Activated CD4-positive, alpha-beta memory T cell treated with anti-CD3 and anti-CD28 coated beads for 36 hours (primary cell): ENCODE measurements at regions not wholly inside any gene's neighbourhood (a gene's known extent, or its start where the extent isn't known, plus 50 kb on each side); places are given as distances from the start of the nearest gene placed in this dataset.

Source experiments
- CTCF ChIA-PET: fragments of 350-600 bp; sonication (Branson Sonifier 250); formaldehyde crosslinking; loops from one replicate; lab custom pipeline; 2021; ENCODE audit warnings: antibody characterized with exemption, inconsistent platforms; lab: Charles Lee
- POLR2A ChIA-PET: fragments of 350-600 bp; sonication (Branson Sonifier 250); formaldehyde crosslinking; loops from one replicate; lab custom pipeline; 2021; ENCODE audit warnings: antibody characterized with exemption; lab: Charles Lee
- DNase-seq: peaks from one replicate; pipeline ENCODE4 v3.0.0-alpha.2; 2020
- H3K27ac Mint-ChIP-seq: one replicate; pipeline ENCODE4 v1.8.0; 2021; ENCODE audit warnings: mixed read lengths
- H3K27me3 Mint-ChIP-seq: one replicate; pipeline ENCODE4 v1.8.0; 2021; ENCODE audit warnings: mixed read lengths
- H3K36me3 Mint-ChIP-seq: one replicate; pipeline ENCODE4 v1.8.0; 2021; ENCODE audit warnings: mixed read lengths
- H3K4me1 Mint-ChIP-seq: one replicate; pipeline ENCODE4 v1.8.0; 2021; ENCODE audit warnings: low read depth, mixed read lengths
- H3K4me3 Mint-ChIP-seq: one replicate; pipeline ENCODE4 v1.8.0; 2021; ENCODE audit warnings: mild to moderate bottlenecking, mixed read lengths
- H3K9me3 Mint-ChIP-seq: one replicate; pipeline ENCODE4 v1.8.0; 2021; ENCODE audit warnings: mixed read lengths
- intact Hi-C: fragments of 100-400 bp; cut with micrococcal nuclease; formaldehyde crosslinking; loops from one replicate; pipeline ENCODE4 v1.15.1; 2023

DNA sequence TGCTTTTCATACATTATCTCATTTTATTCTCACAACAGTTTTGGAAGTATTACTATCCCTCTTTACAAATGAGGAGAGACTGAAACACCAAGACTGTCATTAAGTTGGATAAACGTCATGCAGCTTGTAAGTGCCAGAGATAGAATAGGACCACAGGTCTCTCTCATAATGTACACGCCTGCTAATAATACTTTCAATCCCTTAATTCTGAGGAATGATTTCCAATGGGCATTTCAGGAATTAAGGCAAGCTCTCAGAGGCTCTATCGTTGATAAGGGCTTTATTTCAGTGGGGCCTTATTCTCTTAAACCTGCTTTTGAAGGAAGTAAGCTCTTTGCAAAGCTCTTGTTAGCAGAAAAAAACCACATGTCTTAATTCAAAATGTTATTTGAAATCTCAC lies 229.1 kb downstream of the NFKBIZ start:
- Mint-ChIP-seq H3K36me3 (no peaks in the 10 kb centered on the region), H3K4me1 (peaks cover 36% of the 10 kb centered on the region), H3K9me3 (no peaks in the 10 kb centered on the region), H3K27ac (no peak overlapping the region), H3K4me3 (no peak overlapping the region), H3K27me3 (no peaks in the 10 kb centered on the region)
- no peak for DNase-seq
- ChIA-PET POLR2A (no interaction called here), CTCF (interaction anchor here (1.2 kb wide), 1 partner anchor 275 kb away, joined by 3 read pairs; no protein-coding TSS in a partner anchor)
- intact Hi-C loops, result no loop called here

DNA sequence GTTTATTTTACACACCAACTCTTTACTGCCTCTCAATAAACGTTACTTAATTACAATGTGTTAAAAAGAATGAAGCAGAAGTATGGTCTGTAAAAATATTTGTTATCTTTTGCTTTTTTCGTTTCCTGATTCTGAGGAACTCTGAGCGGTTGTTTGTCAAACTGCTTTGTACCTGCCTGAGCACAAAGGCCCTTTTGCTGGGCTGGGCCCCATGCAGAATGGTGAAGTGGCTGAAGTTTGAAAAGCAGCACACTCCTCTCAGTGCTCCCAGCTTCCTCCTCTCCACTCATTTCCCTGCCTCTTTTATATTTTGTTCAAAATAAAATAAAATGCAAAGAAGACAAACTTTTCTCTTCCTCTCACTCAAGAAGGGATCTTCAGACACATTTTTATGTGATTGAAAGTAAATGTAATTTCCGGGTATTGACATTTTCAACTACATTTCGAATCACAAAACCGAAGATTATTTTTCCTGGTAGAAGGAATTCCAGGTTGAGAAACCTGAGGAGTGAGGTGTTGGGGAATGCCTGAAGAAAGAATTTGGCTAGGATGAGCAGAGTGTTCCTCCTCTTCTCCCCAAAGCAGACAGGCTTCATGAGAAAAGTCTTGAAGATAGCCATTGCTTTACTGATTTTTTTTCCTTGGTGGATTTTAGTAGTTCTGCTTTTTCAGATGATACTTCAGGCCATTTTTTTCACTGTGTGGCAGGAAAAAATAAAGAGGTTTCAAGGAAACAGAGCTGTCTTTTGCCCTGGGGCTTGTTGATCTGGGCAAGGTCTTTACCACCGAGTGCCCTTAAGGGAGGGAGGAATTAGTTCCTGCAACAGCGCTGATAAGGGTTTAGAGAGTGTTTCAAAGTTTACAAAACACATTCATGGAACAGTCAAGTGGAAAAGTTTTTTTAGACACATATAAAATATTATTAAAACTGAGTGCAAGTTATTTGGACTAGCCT lies 229.8 kb downstream of the NFKBIZ start:
- POLR2A ChIA-PET, result interaction anchor here (0.7 to 1.6 kb wide), 2 partner anchors 14 to 227 kb away, joined by 3 to 5 read pairs; no protein-coding TSS in a partner anchor
- DNase-seq, result peak; percentile 21
- no peaks in the 10 kb centered on the region for H3K9me3 Mint-ChIP-seq
- H3K4me1 Mint-ChIP-seq, result peaks cover 38% of the 10 kb centered on the region
- intact Hi-C loops, result no loop called here
- CTCF ChIA-PET, result interaction anchor here (1.2 kb wide), 1 partner anchor 276 kb away, joined by 3 read pairs; no protein-coding TSS in a partner anchor
- peaks cover 2% of the 10 kb centered on the region for H3K36me3 Mint-ChIP-seq
- peak overlapping the region; percentile 59 for H3K27ac Mint-ChIP-seq
- H3K4me3 Mint-ChIP-seq, result no peak overlapping the region
- no peaks in the 10 kb centered on the region for H3K27me3 Mint-ChIP-seq

DNA sequence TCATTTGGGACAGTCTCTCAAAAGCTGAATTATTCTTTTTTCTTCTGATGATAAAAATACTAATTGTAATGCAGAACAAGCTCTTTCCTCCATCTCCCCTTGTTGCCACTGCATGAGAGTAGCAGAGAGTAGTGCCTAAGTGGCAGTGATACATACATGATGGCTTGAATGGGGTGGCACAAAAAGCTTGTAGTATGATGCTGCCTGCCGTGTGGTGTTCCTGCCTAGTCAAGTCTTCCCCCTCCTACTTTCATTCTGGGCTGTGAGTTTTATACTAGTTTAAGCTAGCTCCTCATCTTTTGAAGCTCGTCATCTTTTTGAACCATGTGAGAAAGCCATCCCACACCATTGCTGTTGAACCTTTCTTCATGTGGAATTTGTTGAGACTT lies 230.5 kb downstream of the NFKBIZ start:
- ChIA-PET POLR2A (interaction anchor here (0.7 to 1.6 kb wide), 2 partner anchors 14 to 228 kb away, joined by 3 to 5 read pairs; no protein-coding TSS in a partner anchor), CTCF (no interaction called here)
- DNase-seq, result peak; percentile 38
- H3K4me3 Mint-ChIP-seq, result no peak overlapping the region
- intact Hi-C loops, result no loop called here
- H3K27ac Mint-ChIP-seq, result no peak overlapping the region
- peaks cover 41% of the 10 kb centered on the region for H3K4me1 Mint-ChIP-seq
- no peaks in the 10 kb centered on the region for H3K9me3 Mint-ChIP-seq
- H3K27me3 Mint-ChIP-seq, result no peaks in the 10 kb centered on the region
- H3K36me3 Mint-ChIP-seq, result peaks cover 2% of the 10 kb centered on the region

DNA sequence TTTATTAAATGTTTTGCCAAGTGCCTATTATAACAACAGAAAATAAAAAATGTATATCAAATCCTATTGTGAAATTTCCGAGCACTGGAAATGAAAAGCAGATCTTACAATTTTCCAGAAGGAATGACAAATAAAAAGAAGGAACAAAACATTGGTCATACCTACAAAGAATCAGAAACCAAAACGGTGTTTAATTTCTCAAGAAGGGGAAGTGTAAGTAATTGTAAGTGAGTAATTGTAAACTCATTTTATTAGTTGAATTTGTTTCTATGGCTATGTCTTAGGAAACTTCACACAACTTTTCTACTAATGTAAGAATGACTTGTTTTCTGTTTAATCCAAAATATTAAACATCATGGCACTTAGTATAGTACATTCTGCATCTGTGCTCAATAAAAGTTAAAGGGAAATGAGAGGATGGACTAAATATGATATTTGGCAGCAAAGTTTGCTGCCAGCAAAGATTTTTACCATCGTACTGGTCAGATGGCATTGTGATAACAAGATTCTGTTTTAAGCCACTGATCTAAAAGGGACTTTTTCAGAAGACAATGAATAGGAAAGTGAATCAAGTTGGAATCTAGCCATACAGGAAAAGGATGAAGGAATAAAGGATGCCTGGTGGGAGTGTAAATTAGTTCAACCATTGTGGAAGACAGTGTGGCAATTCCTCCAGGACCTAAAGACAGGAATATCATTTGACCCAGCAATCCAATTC lies 232.4 kb downstream of the NFKBIZ start:
- Mint-ChIP-seq H3K27me3 (no peaks in the 10 kb centered on the region), H3K4me1 (peaks cover 55% of the 10 kb centered on the region), H3K4me3 (no peak overlapping the region), H3K9me3 (no peaks in the 10 kb centered on the region), H3K36me3 (peaks cover 2% of the 10 kb centered on the region), H3K27ac (no peak overlapping the region)
- intact Hi-C loops, result no loop called here
- CTCF ChIA-PET, result no interaction called here
- no peak for DNase-seq
- POLR2A ChIA-PET, result no interaction called here

DNA sequence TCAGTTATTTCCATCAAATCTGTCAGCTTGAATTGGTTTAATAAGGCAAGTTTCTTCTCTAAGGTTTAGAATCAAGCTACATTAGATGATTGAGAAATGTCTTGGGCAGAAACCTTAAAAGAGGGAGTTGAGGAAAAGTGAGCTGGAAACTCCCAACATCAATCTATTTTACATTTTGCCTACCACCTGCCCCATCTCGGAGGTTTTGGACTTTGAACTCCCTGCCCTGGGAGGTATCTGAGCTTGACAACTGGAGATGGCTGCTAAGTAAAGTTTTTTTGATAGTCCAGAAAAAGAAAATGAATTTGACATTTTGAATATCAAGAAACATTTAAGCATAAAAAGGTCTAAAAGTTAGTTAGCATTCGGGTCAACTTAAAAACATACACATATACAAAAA lies 234.2 kb downstream of the NFKBIZ start:
- H3K9me3 Mint-ChIP-seq, result no peaks in the 10 kb centered on the region
- CTCF ChIA-PET, result interaction anchor here (1.1 to 1.6 kb wide), 3 partner anchors 10 to 254 kb away, joined by 3 to 6 read pairs (median 6); no protein-coding TSS in a partner anchor
- no peak overlapping the region for H3K27ac Mint-ChIP-seq
- POLR2A ChIA-PET, result interaction anchor here (0.8 kb wide), 1 partner anchor 31 kb away, joined by 3 read pairs; no protein-coding TSS in a partner anchor
- no peaks in the 10 kb centered on the region for H3K27me3 Mint-ChIP-seq
- peaks cover 55% of the 10 kb centered on the region for H3K4me1 Mint-ChIP-seq
- H3K36me3 Mint-ChIP-seq, result peaks cover 2% of the 10 kb centered on the region
- no peak overlapping the region for H3K4me3 Mint-ChIP-seq
- no peak for DNase-seq
- intact Hi-C loops, result no loop called here

DNA sequence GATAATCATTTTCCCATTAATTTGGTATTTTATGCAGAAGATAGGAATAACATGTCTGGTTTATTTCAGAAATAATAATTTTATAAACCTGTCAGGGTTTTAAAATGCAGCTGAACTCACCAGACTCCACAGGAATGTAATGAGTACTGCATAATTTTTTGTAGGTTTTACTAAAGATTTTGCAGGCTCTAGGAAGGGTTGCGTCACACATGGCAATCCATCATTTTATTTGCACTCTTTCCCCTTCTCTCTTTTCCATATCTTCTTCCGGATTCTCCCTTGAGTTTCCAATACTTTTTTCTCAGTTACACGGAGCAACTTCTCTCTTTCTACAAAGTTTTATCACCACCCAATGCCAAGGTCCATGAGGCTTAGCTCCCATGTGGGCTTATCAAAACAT lies 234.7 kb downstream of the NFKBIZ start:
- no peak overlapping the region for H3K27ac Mint-ChIP-seq
- CTCF ChIA-PET, result interaction anchor here (1.1 to 2.1 kb wide), 4 partner anchors 9 to 254 kb away, joined by 3 to 6 read pairs (median 6); no protein-coding TSS in a partner anchor
- H3K9me3 Mint-ChIP-seq, result no peaks in the 10 kb centered on the region
- H3K4me1 Mint-ChIP-seq, result peaks cover 50% of the 10 kb centered on the region
- POLR2A ChIA-PET, result interaction anchor here (1.6 kb wide), 1 partner anchor 9 kb away, joined by 5 read pairs; no protein-coding TSS in a partner anchor
- H3K36me3 Mint-ChIP-seq, result peaks cover 2% of the 10 kb centered on the region
- no peaks in the 10 kb centered on the region for H3K27me3 Mint-ChIP-seq
- intact Hi-C loops, result loop anchor here (2.0 kb wide), 5 partner anchors 15 to 233 kb away; no protein-coding TSS in a partner anchor
- no peak for DNase-seq
- H3K4me3 Mint-ChIP-seq, result no peak overlapping the region

DNA sequence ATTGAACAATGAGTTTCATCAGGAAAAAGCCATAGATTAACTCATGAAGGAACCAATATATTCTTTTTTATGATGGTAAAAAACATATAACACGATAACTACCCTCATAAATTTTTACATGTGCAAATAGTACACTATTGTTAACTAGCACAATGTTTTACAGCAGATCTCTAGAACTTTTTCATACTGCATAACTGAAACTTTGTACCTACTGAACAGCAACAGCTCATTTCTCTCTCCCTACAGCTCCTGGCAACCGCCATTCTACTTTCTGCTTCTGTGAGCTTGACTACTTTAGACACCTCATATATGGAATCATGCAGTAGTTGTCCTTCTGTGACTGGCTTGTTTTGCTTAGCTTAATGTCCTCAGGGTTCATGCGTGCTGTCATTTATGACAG lies 235.4 kb downstream of the NFKBIZ start:
- H3K4me1 Mint-ChIP-seq, result peaks cover 44% of the 10 kb centered on the region
- H3K27ac Mint-ChIP-seq, result no peak overlapping the region
- H3K9me3 Mint-ChIP-seq, result no peaks in the 10 kb centered on the region
- peaks cover 2% of the 10 kb centered on the region for H3K36me3 Mint-ChIP-seq
- H3K4me3 Mint-ChIP-seq, result no peak overlapping the region
- ChIA-PET POLR2A (interaction anchor here (0.7 to 2.8 kb wide), 4 partner anchors 9 to 235 kb away, joined by 3 to 15 read pairs (median 4); partner anchors contain the start of gene NFKBIZ), CTCF (interaction anchor here (1.5 to 2.1 kb wide), 4 partner anchors 8 to 255 kb away, joined by 6 read pairs; no protein-coding TSS in a partner anchor)
- peak; percentile 50 for DNase-seq
- intact Hi-C loops, result loop anchor here (1.0 to 2.0 kb wide), 8 partner anchors 9 to 257 kb away; no protein-coding TSS in a partner anchor
- no peaks in the 10 kb centered on the region for H3K27me3 Mint-ChIP-seq

DNA sequence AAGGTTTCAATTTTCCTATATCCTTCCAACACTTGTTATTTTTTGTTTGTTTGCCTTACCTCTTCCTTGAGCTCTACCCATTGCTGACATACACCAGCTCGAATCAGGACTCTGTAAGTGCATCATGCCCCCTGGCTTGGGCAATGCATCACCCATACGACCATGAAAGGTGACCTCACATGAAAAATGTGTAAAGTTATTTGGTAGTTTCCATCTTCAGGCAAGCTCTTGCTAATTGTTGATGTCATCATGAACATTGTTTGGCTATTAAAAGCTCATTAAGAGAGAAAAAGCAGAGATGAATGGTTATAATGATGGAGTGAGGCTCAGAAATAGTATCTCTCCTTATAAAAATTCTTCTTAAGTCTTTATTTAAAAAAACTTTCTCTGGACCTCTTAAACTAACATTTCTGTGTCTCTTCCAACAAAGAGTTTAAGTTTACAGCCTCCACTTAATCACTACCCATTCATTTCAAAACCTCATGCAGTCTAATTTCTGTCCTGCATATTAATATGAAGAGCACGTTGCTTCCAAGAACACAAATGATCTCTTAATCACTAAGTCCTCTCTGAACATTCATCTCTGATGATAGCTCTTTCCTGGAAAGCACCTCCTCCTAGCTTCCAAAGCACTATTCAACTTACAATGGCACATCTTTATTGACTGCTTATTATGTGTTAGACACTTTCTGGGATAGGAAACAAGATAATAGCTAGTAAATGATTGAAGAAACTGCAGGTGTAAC lies 236.3 kb downstream of the NFKBIZ start:
- Mint-ChIP-seq H3K4me3 (peak overlapping the region; percentile 0), H3K27me3 (no peaks in the 10 kb centered on the region), H3K27ac (peak overlapping the region; percentile 73), H3K9me3 (no peaks in the 10 kb centered on the region), H3K36me3 (peaks cover 2% of the 10 kb centered on the region), H3K4me1 (peaks cover 37% of the 10 kb centered on the region)
- intact Hi-C loops, result loop anchor here (1.0 to 2.0 kb wide), 9 partner anchors 8 to 258 kb away; no protein-coding TSS in a partner anchor
- DNase-seq, result peak; percentile 57
- POLR2A ChIA-PET, result interaction anchor here (0.6 to 2.8 kb wide), 6 partner anchors 8 to 258 kb away, joined by 3 to 15 read pairs (median 3); partner anchors contain the start of gene NFKBIZ
- CTCF ChIA-PET, result interaction anchor here (0.6 to 2.1 kb wide), 7 partner anchors 10 to 273 kb away, joined by 3 to 6 read pairs (median 4); no protein-coding TSS in a partner anchor

DNA sequence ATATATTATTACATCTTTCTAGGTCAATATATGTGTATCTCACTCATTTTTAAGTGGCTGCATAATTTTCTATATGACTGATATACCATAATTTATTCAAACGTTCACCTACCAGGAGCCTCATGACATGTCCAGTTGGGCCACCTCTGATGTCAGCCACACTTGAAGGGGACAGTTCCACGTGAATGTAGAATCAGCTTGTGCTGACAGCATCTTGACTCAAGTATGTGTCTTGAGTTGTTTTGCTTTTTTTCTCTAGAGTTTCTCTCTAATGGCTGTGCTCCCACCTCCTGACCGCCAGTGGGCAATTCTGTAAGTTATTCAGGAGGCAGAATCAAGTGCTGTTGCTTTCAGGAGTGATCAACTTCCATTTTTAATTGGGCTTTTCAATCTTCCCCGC lies 237.9 kb downstream of the NFKBIZ start:
- peaks cover 34% of the 10 kb centered on the region for H3K4me1 Mint-ChIP-seq
- ChIA-PET CTCF (interaction anchor here (1.1 to 1.4 kb wide), 2 partner anchors 284 to 285 kb away, joined by 3 to 4 read pairs; no protein-coding TSS in a partner anchor), POLR2A (interaction anchor here (2.8 kb wide), 1 partner anchor 238 kb away, joined by 15 read pairs; the partner anchor contains the start of gene NFKBIZ)
- intact Hi-C loops, result no loop called here
- no peak for DNase-seq
- no peaks in the 10 kb centered on the region for H3K9me3 Mint-ChIP-seq
- no peaks in the 10 kb centered on the region for H3K27me3 Mint-ChIP-seq
- H3K4me3 Mint-ChIP-seq, result no peak overlapping the region
- no peak overlapping the region for H3K27ac Mint-ChIP-seq
- peaks cover 2% of the 10 kb centered on the region for H3K36me3 Mint-ChIP-seq

DNA sequence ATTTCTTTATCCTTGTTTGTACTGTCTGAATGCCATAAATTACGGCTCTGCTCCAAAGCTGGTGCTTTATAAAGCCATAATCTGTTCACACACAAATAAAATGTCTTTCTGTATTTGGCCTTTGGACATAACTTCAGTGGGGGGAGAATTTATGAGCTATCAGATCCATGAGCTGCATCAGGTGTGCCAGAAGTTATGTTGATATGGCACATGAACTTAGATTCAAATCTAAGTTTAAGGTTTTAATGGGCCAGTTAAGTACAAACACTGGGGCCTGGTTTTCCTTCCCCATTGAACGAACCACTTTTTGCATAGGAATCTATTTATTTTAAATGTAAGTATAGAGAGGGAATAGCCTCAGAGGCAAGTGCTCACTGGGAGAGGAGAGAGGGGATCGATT lies 239.9 kb downstream of the NFKBIZ start:
- Mint-ChIP-seq H3K4me1 (peaks cover 49% of the 10 kb centered on the region), H3K36me3 (no peaks in the 10 kb centered on the region), H3K27ac (no peak overlapping the region), H3K27me3 (no peaks in the 10 kb centered on the region), H3K9me3 (no peaks in the 10 kb centered on the region), H3K4me3 (no peak overlapping the region)
- ChIA-PET POLR2A (no interaction called here), CTCF (interaction anchor here (1.0 to 1.6 kb wide), 2 partner anchors 275 to 282 kb away, joined by 3 to 5 read pairs; no protein-coding TSS in a partner anchor)
- intact Hi-C loops, result no loop called here
- DNase-seq, result no peak
